H1 (cell line): ENCODE measurements at regions not wholly inside any gene's neighbourhood (a gene's known extent, or its start where the extent isn't known, plus 50 kb on each side); places are given as distances from the start of the nearest gene placed in this dataset.

Experiments
- CTCF ChIA-PET: fragments of 300-600 bp; sonication (Branson Sonifier 250); formaldehyde crosslinking; loops from one replicate; lab custom pipeline; 2021; ENCODE audit not compliant: partially characterized antibody; lab: Charles Lee
- POLR2A ChIA-PET: fragments of 300-600 bp; sonication (Branson Sonifier 250); formaldehyde crosslinking; loops from one replicate; lab custom pipeline; 2021; ENCODE audit warnings: inconsistent platforms; ENCODE audit not compliant: partially characterized antibody; lab: Charles Lee
- DNase-seq, 2 experiments: peaks; one replicate each; pipeline versions ENCODE4 v3.0.0 to v3.0.0-alpha.2; 2010 to 2022; ENCODE audit warnings: low spot score in 2 of 2, low read depth in 1 of 2, mixed read lengths in 1 of 2
- FAIRE-seq: peaks from 2 replicates; lab custom pipeline; 2011; peaks lifted over from hg19 to GRCh38; lab: Jason Lieb, UNC
- H2AFZ ChIP-seq: 2 replicates; pipeline ENCODE4 v1.8.1; 2012; ENCODE audit warnings: low read length, inconsistent platforms
- H2AK5ac ChIP-seq: 2 replicates; pipeline ENCODE4 v1.6.1; 2013; ENCODE audit warnings: low read depth, low read length
- H2BK120ac ChIP-seq: replicated peaks from 2 replicates; pipeline ENCODE3; 2013; ENCODE audit warnings: low read depth, low read length, inconsistent platforms
- H2BK12ac ChIP-seq: 2 replicates; pipeline ENCODE4 v1.6.1; 2013; ENCODE audit warnings: low read depth, low read length
- H2BK15ac ChIP-seq: 2 replicates; pipeline ENCODE4 v1.6.1; 2013; ENCODE audit warnings: low read length
- H2BK20ac ChIP-seq: 2 replicates; pipeline ENCODE4 v1.6.1; 2013; ENCODE audit warnings: low read length
- H2BK5ac ChIP-seq: 2 replicates; pipeline ENCODE4 v1.6.1; 2013; ENCODE audit warnings: low read depth, low read length
- H3K14ac ChIP-seq: 2 replicates; pipeline ENCODE4 v1.6.1; 2013; ENCODE audit warnings: inconsistent platforms; ENCODE audit not compliant: insufficient read length
- H3K18ac ChIP-seq: 2 replicates; pipeline ENCODE4 v1.6.1; 2013; ENCODE audit warnings: low read length; ENCODE audit errors: extremely low read depth
- H3K23ac ChIP-seq: 2 replicates; pipeline ENCODE4 v1.6.1; 2013; ENCODE audit warnings: inconsistent platforms; ENCODE audit not compliant: insufficient read length
- H3K23me2 ChIP-seq: 2 replicates; pipeline ENCODE4 v1.6.1; 2013; ENCODE audit warnings: low read depth, low read length
- H3K27ac ChIP-seq: 2 replicates; pipeline ENCODE4 v1.6.1; 2011; ENCODE audit warnings: low read depth, low read length, inconsistent platforms
- H3K27me3 ChIP-seq, 4 experiments: replicated peaks in 1 of 4; 1 replicate in 1 of 4; 2 replicates in 3 of 4; pipeline versions ENCODE4 v1.6.1 to v1.8.1; 2011 to 2013; ENCODE audit warnings: low read length in 3 of 4, mild to moderate bottlenecking in 3 of 4, inconsistent platforms in 2 of 4, mixed read lengths in 2 of 4, moderate library complexity in 1 of 4; ENCODE audit not compliant: control insufficient read depth in 3 of 4, insufficient read depth in 3 of 4; ENCODE audit errors: extremely low read depth in 1 of 4
- H3K36me3 ChIP-seq, 4 experiments: 2 replicates each; pipeline versions ENCODE4 v1.6.1 to v1.8.1; 2011 to 2013; ENCODE audit warnings: mild to moderate bottlenecking in 4 of 4, low read length in 3 of 4, moderate library complexity in 2 of 4, control low read depth in 1 of 4, inconsistent platforms in 1 of 4; ENCODE audit not compliant: insufficient read depth in 4 of 4, control insufficient read depth in 2 of 4
- H3K4ac ChIP-seq: replicated peaks from 2 replicates; pipeline ENCODE3; 2013; ENCODE audit warnings: low read length, low read depth, mixed read lengths, inconsistent platforms; ENCODE audit not compliant: insufficient read length
- H3K4me1 ChIP-seq, 4 experiments: replicated peaks in 1 of 4; 1 replicate in 1 of 4; 2 replicates in 3 of 4; pipeline versions ENCODE4 v1.6.1 to v1.8.1; 2011 to 2013; ENCODE audit warnings: low read length in 3 of 4, inconsistent platforms in 2 of 4, mixed read lengths in 1 of 4; ENCODE audit not compliant: insufficient read depth in 4 of 4, control insufficient read depth in 3 of 4
- H3K4me2 ChIP-seq, 2 experiments: 2 replicates each; pipeline versions ENCODE4 v1.6.1 to v1.8.1; 2011 to 2013; ENCODE audit warnings: low read depth in 2 of 2, low read length in 2 of 2, control low read depth in 1 of 2, inconsistent platforms in 1 of 2, mild to moderate bottlenecking in 1 of 2; ENCODE audit not compliant: insufficient read depth in 1 of 2
- H3K4me3 ChIP-seq, 4 experiments: fragments of 200-600, 300-600 bp in 1 of 4; sonication (generic), shearing (Covaris generic), sonication (Bioruptor Twin) in 1 of 4; 2 replicates each; pipeline versions ENCODE4 v1.5.1 to v1.8.1; 2011 to 2016; ENCODE audit warnings: low read length in 4 of 4, low read depth in 3 of 4, control low read depth in 2 of 4, inconsistent platforms in 2 of 4, mild to moderate bottlenecking in 2 of 4, mixed read lengths in 1 of 4, moderate library complexity in 1 of 4; ENCODE audit not compliant: insufficient read depth in 2 of 4; ENCODE audit errors: extremely low read depth in 1 of 4
- H3K56ac ChIP-seq: replicated peaks from 2 replicates; pipeline ENCODE3; 2013; ENCODE audit warnings: low read depth, mild to moderate bottlenecking, mixed read lengths, low read length, inconsistent platforms; ENCODE audit not compliant: insufficient read length
- H3K79me1 ChIP-seq: 2 replicates; pipeline ENCODE4 v1.6.1; 2013; ENCODE audit warnings: low read depth, low read length, control low read depth
- H3K79me2 ChIP-seq, 2 experiments: 2 replicates each; pipeline versions ENCODE4 v1.6.1 to v1.8.1; 2012 to 2013; ENCODE audit warnings: low read length in 2 of 2, mild to moderate bottlenecking in 2 of 2, inconsistent platforms in 1 of 2; ENCODE audit not compliant: insufficient read depth in 2 of 2, control insufficient read depth in 1 of 2
- H3K9ac ChIP-seq, 4 experiments: replicated peaks in 1 of 4; 1 replicate in 1 of 4; 2 replicates in 3 of 4; pipeline versions ENCODE4 v1.6.1 to v1.8.1; 2011 to 2013; ENCODE audit warnings: low read depth in 3 of 4, low read length in 3 of 4, control low read depth in 2 of 4, mild to moderate bottlenecking in 2 of 4, moderate library complexity in 2 of 4, inconsistent platforms in 1 of 4; ENCODE audit errors: extremely low read depth in 1 of 4
- H3K9me3 ChIP-seq, 2 experiments: 2 replicates each; pipeline versions ENCODE4 v1.6.1 to v1.8.1; 2012 to 2013; ENCODE audit warnings: mild to moderate bottlenecking in 2 of 2, moderate library complexity in 2 of 2, control low read depth in 1 of 2, inconsistent platforms in 1 of 2, low read depth in 1 of 2, low read length in 1 of 2, mixed read lengths in 1 of 2; ENCODE audit not compliant: insufficient read depth in 2 of 2
- H4K20me1 ChIP-seq, 2 experiments: replicated peaks in 1 of 2; 2 replicates each; pipeline versions ENCODE3 to v1.8.1; 2011 to 2013; ENCODE audit warnings: inconsistent platforms in 2 of 2, low read length in 2 of 2, mild to moderate bottlenecking in 1 of 2; ENCODE audit not compliant: insufficient read depth in 2 of 2, control insufficient read depth in 1 of 2
- H4K5ac ChIP-seq: 2 replicates; pipeline ENCODE4 v1.6.1; 2013; ENCODE audit warnings: low read length, low read depth, mixed read lengths, inconsistent platforms; ENCODE audit not compliant: insufficient read length
- H4K8ac ChIP-seq: 2 replicates; pipeline ENCODE4 v1.8.0; 2013; ENCODE audit warnings: mild to moderate bottlenecking, moderate library complexity, low read length, inconsistent platforms; ENCODE audit not compliant: insufficient read depth; ENCODE audit errors: extremely low read depth
- H4K91ac ChIP-seq: replicated peaks from 2 replicates; pipeline ENCODE3; 2013; ENCODE audit warnings: low read length, mixed read lengths, inconsistent platforms; ENCODE audit not compliant: insufficient read length
- BACH1 ChIP-seq: IDR thresholded peaks from 2 replicates; pipeline ENCODE4 v1.6.1; 2012; ENCODE audit warnings: low read length, improper control_type of control experiment
- BRCA1 ChIP-seq: IDR thresholded peaks from 2 replicates; pipeline ENCODE4 v1.6.1; 2012; ENCODE audit warnings: low read depth, low read length, improper control_type of control experiment
- CTBP2 ChIP-seq: IDR thresholded peaks from 2 replicates; pipeline ENCODE4 v1.7.0; 2011; ENCODE audit warnings: borderline replicate concordance, mild to moderate bottlenecking, moderate library complexity, mixed read lengths, low read length; ENCODE audit not compliant: insufficient read depth, insufficient read length
- E2F6 ChIP-seq: IDR thresholded peaks from 2 replicates; pipeline ENCODE4 v1.6.1; 2012; ENCODE audit warnings: inconsistent platforms
- GTF2F1 ChIP-seq: IDR thresholded peaks from 2 replicates; pipeline ENCODE4 v1.6.1; 2012; ENCODE audit warnings: low read depth, low read length, improper control_type of control experiment, borderline replicate concordance
- JUND ChIP-seq: IDR thresholded peaks from 2 replicates; pipeline ENCODE4 v1.6.1; 2011; ENCODE audit warnings: mild to moderate bottlenecking, improper control_type of control experiment, low read length
- MAFK ChIP-seq: IDR thresholded peaks from 2 replicates; pipeline ENCODE4 v1.6.1; 2012; ENCODE audit warnings: low read depth, mild to moderate bottlenecking, improper control_type of control experiment, low read length
- PHF8 ChIP-seq: fragments of 200-600 bp; sonication (generic); conservative IDR thresholded peaks from 2 replicates; pipeline ENCODE4 v1.7.1; 2012; ENCODE audit warnings: low read depth, mild to moderate bottlenecking, inconsistent platforms, low read length, moderate library complexity
- RBBP5 ChIP-seq: IDR thresholded peaks from 2 replicates; pipeline ENCODE4 v1.7.1; 2012; ENCODE audit warnings: low read depth, mild to moderate bottlenecking, inconsistent platforms, low read length, moderate library complexity, borderline replicate concordance
- RNF2 ChIP-seq: fragments of 200-900, 300-1000 bp; sonication (generic); IDR thresholded peaks from 2 replicates; pipeline ENCODE4 v1.7.1; 2016; ENCODE audit warnings: borderline replicate concordance, low read depth, mild to moderate bottlenecking, antibody characterized with exemption, low read length; ENCODE audit not compliant: poor library complexity, severe bottlenecking; ENCODE audit errors: missing control alignments
- SP1 ChIP-seq: IDR thresholded peaks from 2 replicates; pipeline ENCODE4 v1.6.1; 2011; ENCODE audit warnings: low read depth, low read length
- USF2 ChIP-seq: IDR thresholded peaks from 2 replicates; pipeline ENCODE4 v1.6.1; 2011; ENCODE audit warnings: low read length, improper control_type of control experiment
- ZNF274 ChIP-seq: IDR thresholded peaks from 2 replicates; pipeline ENCODE4 v1.7.0; 2012; ENCODE audit warnings: low read length, borderline replicate concordance; ENCODE audit errors: extremely low read depth
- WGBS, 2 experiments: shearing (Covaris generic) in 1 of 2; methylation state at CpG; one replicate each; pipeline versions ENCODE4 v1.1.6 to v1.1.7; 2013 to 2015; ENCODE audit warnings: low lambda C conversion rate in 2 of 2, mixed read lengths in 2 of 2, inconsistent platforms in 1 of 2, low coverage in 1 of 2, missing lambda C conversion rate in 1 of 2; ENCODE audit not compliant: insufficient replicate concordance in 2 of 2, insufficient coverage in 1 of 2, insufficient read length in 1 of 2; ENCODE audit errors: extremely low coverage in 1 of 2, missing lambda C conversion rate in 1 of 2; 5-methylcytosine and 5-hydroxymethylcytosine counted together

- CTCF ChIA-PET, result no interaction called here
- H4K91ac ChIP-seq, result no peak overlapping the region
- no peaks in the 10 kb centered on the region for H3K9me3 ChIP-seq
- TF ChIP-seq CTBP2 (no peak), BRCA1 (no peak), E2F6 (no peak), PHF8 (no peak), RNF2 (no peak), RBBP5 (no peak), JUND (no peak), BACH1 (no peak), GTF2F1 (no peak), SP1 (no peak), USF2 (no peak), MAFK (no peak), ZNF274 (no peak)
These were observed 155.4 kb upstream of the ZEB2 start for GRCh38 chr2:144675331-144675730.

More at GRCh38 chr2:144675331-144675730, 155.4 kb upstream of the ZEB2 start:
- Histone ChIP-seq H3K79me2 (no peaks in the 10 kb centered on the region), H3K23me2 (no peaks in the 10 kb centered on the region; the same call in 1 of the 2 replicates), H3K9ac (no peak overlapping the region), H2BK12ac (no peak overlapping the region), H3K27me3 (no peaks in the 10 kb centered on the region), H3K14ac (no peak overlapping the region), H3K4ac (no peak overlapping the region), H3K18ac (no peak overlapping the region), H2BK15ac (no peak overlapping the region), H3K79me1 (no peaks in the 10 kb centered on the region), H3K23ac (no peak overlapping the region), H3K36me3 (no peaks in the 10 kb centered on the region), H2AFZ (no peak overlapping the region), H2AK5ac (no peak overlapping the region), H3K4me3 (no peak overlapping the region), H4K8ac (no peak overlapping the region), H4K20me1 (no peaks in the 10 kb centered on the region), H2BK120ac (no peak overlapping the region), H2BK5ac (no peak overlapping the region), H3K56ac (no peak overlapping the region), H2BK20ac (no peak overlapping the region), H4K5ac (no peak overlapping the region), H3K27ac (no peak overlapping the region), H3K4me2 (no peak overlapping the region), H3K4me1 (no peaks in the 10 kb centered on the region)
- FAIRE-seq (no peak), DNase-seq (no peak)
- POLR2A ChIA-PET, result no interaction called here
- 96% methylated on average over 3 of the region's 3 CpGs; no CpG with 5 or more reads in 1 of the 2 experiments for WGBS, 2 experiments
